HCT116 (cell line): ENCODE measurements at regions not wholly inside any gene's neighbourhood (a gene's known extent, or its start where the extent isn't known, plus 50 kb on each side); places are given as distances from the start of the nearest gene placed in this dataset.

Source experiments
- ATAC-seq: fragments of 200-7000 bp; cut with Tn5 transposase; 2 replicates; pipeline ENCODE4 v1.9.1; 2020; ENCODE audit warnings: mild to moderate bottlenecking, moderate library complexity
- BruUV-seq: library from RNA; stranded (reverse); fragments of 400-500 nt; replicated peaks from 2 replicates; lab custom pipeline; 2021; lab: Mats Ljungman, UMichigan
- CTCF ChIA-PET: fragments of 300-600 bp; sonication (Branson Sonifier 250); formaldehyde crosslinking; loops from one replicate; lab custom pipeline; 2021; ENCODE audit warnings: antibody characterized with exemption; lab: Charles Lee
- POLR2A ChIA-PET: fragments of 300-600, 350-600 bp; sonication (Branson Sonifier 250); formaldehyde crosslinking; loops from one replicate; lab custom pipeline; 2021; ENCODE audit warnings: antibody characterized with exemption; lab: Charles Lee
- RAD21 ChIA-PET, 2 experiments: fragments of 300-600 bp; sonication (Branson Sonifier 250); formaldehyde crosslinking; loops; one replicate each; lab custom pipeline; 2023; ENCODE audit warnings: low total read pairs in 2 of 2; ENCODE audit not compliant: uncharacterized antibody in 2 of 2, unreplicated experiment in 2 of 2, low non-redundant PET in 1 of 2; lab: Charles Lee
- DNase-seq: peaks from one replicate; pipeline ENCODE4 v3.0.0-alpha.2; 2010; ENCODE audit warnings: low read depth, low spot score
- H2AFZ ChIP-seq: fragments of 200-600 bp; shearing (Covaris generic), sonication (generic); 2 replicates; pipeline ENCODE4 v1.6.1; 2017; ENCODE audit warnings: low read depth, mixed run types, mixed read lengths, antibody characterized with exemption, low read length; ENCODE audit not compliant: poor library complexity, severe bottlenecking
- H3K27ac ChIP-seq: 2 replicates; pipeline ENCODE4 v1.5.1; 2012; ENCODE audit warnings: low read depth, low read length
- H3K27me3 ChIP-seq: fragments of 200-600 bp; sonication (generic); 2 replicates; pipeline ENCODE4 v1.6.1; 2016; ENCODE audit warnings: mixed run types, low read length, mixed read lengths; ENCODE audit not compliant: insufficient read depth
- H3K36me3 ChIP-seq, 2 experiments: fragments of 200-500 bp in 1 of 2; fragments of 200-600 bp in 1 of 2; sonication (Bioruptor generic) in 1 of 2; sonication (generic) in 1 of 2; 2 replicates each; pipeline versions ENCODE4 v1.5.1 to v1.6.1; 2014 to 2016; ENCODE audit warnings: low read length in 2 of 2, inconsistent platforms in 1 of 2, mixed read lengths in 1 of 2, mixed run types in 1 of 2; ENCODE audit not compliant: insufficient read depth in 2 of 2, control insufficient read depth in 1 of 2
- H3K4me1 ChIP-seq, 2 experiments: fragments of 200-600 bp in 1 of 2; sonication (generic) in 1 of 2; 2 replicates each; pipeline versions ENCODE4 v1.5.1 to v1.6.1; 2012 to 2017; ENCODE audit warnings: low read length in 2 of 2, inconsistent platforms in 1 of 2, mild to moderate bottlenecking in 1 of 2, mixed read lengths in 1 of 2, mixed run types in 1 of 2, moderate library complexity in 1 of 2; ENCODE audit not compliant: insufficient read depth in 2 of 2, control insufficient read depth in 1 of 2
- H3K4me2 ChIP-seq: fragments of 200-600 bp; sonication (generic); 2 replicates; pipeline ENCODE4 v1.6.1; 2017; ENCODE audit warnings: mixed run types, low read length, mixed read lengths
- H3K4me3 ChIP-seq, 2 experiments: fragments of 200-600 bp in 1 of 2; sonication (generic) in 1 of 2; replicated peaks in 1 of 2; 2 replicates each; pipeline ENCODE4 v1.5.1; 2011 to 2016; ENCODE audit warnings: low read length in 2 of 2, control low read depth in 1 of 2, low read depth in 1 of 2, mild to moderate bottlenecking in 1 of 2, mixed read lengths in 1 of 2, mixed run types in 1 of 2
- H3K79me2 ChIP-seq: fragments of 200-600 bp; sonication (generic); 2 replicates; pipeline ENCODE4 v1.6.1; 2017; ENCODE audit warnings: mild to moderate bottlenecking, mixed run types, low read length, moderate library complexity, mixed read lengths; ENCODE audit not compliant: insufficient read depth
- H3K9ac ChIP-seq: fragments of 200-600 bp; sonication (generic); 2 replicates; pipeline ENCODE4 v1.6.1; 2016; ENCODE audit warnings: low read length, mixed read lengths
- H3K9me2 ChIP-seq: fragments of 200-600 bp; sonication (generic), shearing (Covaris generic); 2 replicates; pipeline ENCODE4 v1.6.1; 2017; ENCODE audit warnings: mixed run types, mild to moderate bottlenecking, moderate library complexity; ENCODE audit not compliant: insufficient read depth
- H3K9me3 ChIP-seq, 2 experiments: fragments of 200-500 bp in 1 of 2; fragments of 200-600 bp in 1 of 2; sonication (Bioruptor generic) in 1 of 2; sonication (generic) in 1 of 2; 2 replicates each; pipeline ENCODE4 v1.6.1; 2014 to 2017; ENCODE audit warnings: low read length in 2 of 2, mixed read lengths in 2 of 2, inconsistent platforms in 1 of 2, low read depth in 1 of 2, mild to moderate bottlenecking in 1 of 2, mixed run types in 1 of 2, moderate library complexity in 1 of 2; ENCODE audit not compliant: control insufficient read depth in 1 of 2, insufficient read depth in 1 of 2
- H4K20me1 ChIP-seq: fragments of 200-600 bp; sonication (generic), shearing (Covaris generic); 2 replicates; pipeline ENCODE4 v1.6.1; 2017; ENCODE audit warnings: mixed run types, mild to moderate bottlenecking, moderate library complexity; ENCODE audit not compliant: insufficient read depth
- ATF3 ChIP-seq: IDR thresholded peaks from 2 replicates; pipeline ENCODE4 v1.6.1; 2012
- CBX3 ChIP-seq: IDR thresholded peaks from 2 replicates; pipeline ENCODE4 v1.6.1; 2012; ENCODE audit warnings: low read depth
- EZH2 ChIP-seq: fragments of 200-600 bp; sonication (generic); IDR thresholded peaks from 2 replicates; pipeline ENCODE4 v1.6.1; 2017; ENCODE audit warnings: antibody characterized with exemption, mixed run types
- FOSL1 ChIP-seq: IDR thresholded peaks from 2 replicates; pipeline ENCODE4 v1.6.1; 2012; ENCODE audit warnings: low read depth
- JUND ChIP-seq: IDR thresholded peaks from 2 replicates; pipeline ENCODE4 v1.6.1; 2012
- SP1 ChIP-seq: IDR thresholded peaks from 2 replicates; pipeline ENCODE4 v1.6.1; 2012; ENCODE audit warnings: low read depth
- YY1 ChIP-seq: IDR thresholded peaks from 2 replicates; pipeline ENCODE4 v1.6.1; 2011; ENCODE audit warnings: low read length, low read depth, moderate library complexity, mild to moderate bottlenecking; ENCODE audit not compliant: insufficient replicate concordance; ENCODE audit errors: extremely low read depth
- ZFX ChIP-seq: fragments of 450-650 bp; IDR thresholded peaks from 2 replicates; pipeline ENCODE4 v1.6.1; 2017
- intact Hi-C: fragments of 100-400 bp; cut with micrococcal nuclease; formaldehyde crosslinking; loops from 2 replicates; pipeline ENCODE4 v1.10.0; 2022
- TF ChIP-seq, protein P1 (sequence below), 3 experiments: fragments of 200-600 bp in 1 of 3; sonication (generic) in 1 of 3; IDR thresholded peaks in 2 of 3; conservative IDR thresholded peaks in 1 of 3; 2 replicates each; pipeline ENCODE4 v1.5.1; 2012 to 2017; ENCODE audit warnings: low read depth in 2 of 3, low read length in 2 of 3, antibody characterized with exemption in 1 of 3, borderline replicate concordance in 1 of 3, control low read depth in 1 of 3, mild to moderate bottlenecking in 1 of 3, mixed read lengths in 1 of 3, mixed run types in 1 of 3, moderate library complexity in 1 of 3; ENCODE audit not compliant: insufficient read depth in 1 of 3
- TF ChIP-seq, protein P2 (sequence below): IDR thresholded peaks from 2 replicates; pipeline ENCODE4 v1.6.1; 2012; ENCODE audit warnings: low read depth

GRCh38 chr14:44763356-44763755, 198.4 kb downstream of the KLHL28 start (continued):
- TF ChIP-seq, protein P1, sequence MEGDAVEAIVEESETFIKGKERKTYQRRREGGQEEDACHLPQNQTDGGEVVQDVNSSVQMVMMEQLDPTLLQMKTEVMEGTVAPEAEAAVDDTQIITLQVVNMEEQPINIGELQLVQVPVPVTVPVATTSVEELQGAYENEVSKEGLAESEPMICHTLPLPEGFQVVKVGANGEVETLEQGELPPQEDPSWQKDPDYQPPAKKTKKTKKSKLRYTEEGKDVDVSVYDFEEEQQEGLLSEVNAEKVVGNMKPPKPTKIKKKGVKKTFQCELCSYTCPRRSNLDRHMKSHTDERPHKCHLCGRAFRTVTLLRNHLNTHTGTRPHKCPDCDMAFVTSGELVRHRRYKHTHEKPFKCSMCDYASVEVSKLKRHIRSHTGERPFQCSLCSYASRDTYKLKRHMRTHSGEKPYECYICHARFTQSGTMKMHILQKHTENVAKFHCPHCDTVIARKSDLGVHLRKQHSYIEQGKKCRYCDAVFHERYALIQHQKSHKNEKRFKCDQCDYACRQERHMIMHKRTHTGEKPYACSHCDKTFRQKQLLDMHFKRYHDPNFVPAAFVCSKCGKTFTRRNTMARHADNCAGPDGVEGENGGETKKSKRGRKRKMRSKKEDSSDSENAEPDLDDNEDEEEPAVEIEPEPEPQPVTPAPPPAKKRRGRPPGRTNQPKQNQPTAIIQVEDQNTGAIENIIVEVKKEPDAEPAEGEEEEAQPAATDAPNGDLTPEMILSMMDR (IDR thresholded peaks at IDR 0.05 in 2 of 3, conservative IDR thresholded peaks at IDR 0.05 in 1 of 3; ENCODE audit: borderline replicate concordance in 1 of 3, insufficient read depth in 1 of 3, low read depth in 2 of 3, low read length in 2 of 3) = no peak
- TF ChIP-seq ATF3 = no peak
- TF ChIP-seq EZH2 = no peak
- TF ChIP-seq JUND = no peak
- TF ChIP-seq, protein P2, sequence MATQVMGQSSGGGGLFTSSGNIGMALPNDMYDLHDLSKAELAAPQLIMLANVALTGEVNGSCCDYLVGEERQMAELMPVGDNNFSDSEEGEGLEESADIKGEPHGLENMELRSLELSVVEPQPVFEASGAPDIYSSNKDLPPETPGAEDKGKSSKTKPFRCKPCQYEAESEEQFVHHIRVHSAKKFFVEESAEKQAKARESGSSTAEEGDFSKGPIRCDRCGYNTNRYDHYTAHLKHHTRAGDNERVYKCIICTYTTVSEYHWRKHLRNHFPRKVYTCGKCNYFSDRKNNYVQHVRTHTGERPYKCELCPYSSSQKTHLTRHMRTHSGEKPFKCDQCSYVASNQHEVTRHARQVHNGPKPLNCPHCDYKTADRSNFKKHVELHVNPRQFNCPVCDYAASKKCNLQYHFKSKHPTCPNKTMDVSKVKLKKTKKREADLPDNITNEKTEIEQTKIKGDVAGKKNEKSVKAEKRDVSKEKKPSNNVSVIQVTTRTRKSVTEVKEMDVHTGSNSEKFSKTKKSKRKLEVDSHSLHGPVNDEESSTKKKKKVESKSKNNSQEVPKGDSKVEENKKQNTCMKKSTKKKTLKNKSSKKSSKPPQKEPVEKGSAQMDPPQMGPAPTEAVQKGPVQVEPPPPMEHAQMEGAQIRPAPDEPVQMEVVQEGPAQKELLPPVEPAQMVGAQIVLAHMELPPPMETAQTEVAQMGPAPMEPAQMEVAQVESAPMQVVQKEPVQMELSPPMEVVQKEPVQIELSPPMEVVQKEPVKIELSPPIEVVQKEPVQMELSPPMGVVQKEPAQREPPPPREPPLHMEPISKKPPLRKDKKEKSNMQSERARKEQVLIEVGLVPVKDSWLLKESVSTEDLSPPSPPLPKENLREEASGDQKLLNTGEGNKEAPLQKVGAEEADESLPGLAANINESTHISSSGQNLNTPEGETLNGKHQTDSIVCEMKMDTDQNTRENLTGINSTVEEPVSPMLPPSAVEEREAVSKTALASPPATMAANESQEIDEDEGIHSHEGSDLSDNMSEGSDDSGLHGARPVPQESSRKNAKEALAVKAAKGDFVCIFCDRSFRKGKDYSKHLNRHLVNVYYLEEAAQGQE = no peak
- no peak for TF ChIP-seq YY1
- TF ChIP-seq ZFX = no peak
- no peak for TF ChIP-seq CBX3
- TF ChIP-seq FOSL1 = no peak
- TF ChIP-seq, all 23 proteins: peak for 0

- no peak for ATAC-seq
- Histone ChIP-seq H3K4me3 (no peak overlapping the region), H4K20me1 (no peaks in the 10 kb centered on the region), H3K36me3 (no peaks in the 10 kb centered on the region), H3K9me3 (no peaks in the 10 kb centered on the region), H3K4me2 (no peak overlapping the region), H3K27ac (no peak overlapping the region), H3K9ac (no peak overlapping the region), H3K27me3 (no peaks in the 10 kb centered on the region), H2AFZ (no peak overlapping the region), H3K4me1 (no peaks in the 10 kb centered on the region), H3K79me2 (no peaks in the 10 kb centered on the region), H3K9me2 (no peaks in the 10 kb centered on the region)
- RAD21 ChIA-PET = no interaction called here
- TF ChIP-seq SP1 = no peak
- POLR2A ChIA-PET = no interaction called here
- intact Hi-C loops = no loop called here
- BruUV-seq = no TSS peak
- DNase-seq = no peak
- CTCF ChIA-PET = no interaction called here
These were observed 202.5 kb downstream of the KLHL28 start for GRCh38 chr14:44759277-44759676.
